ENCODE measurements at regions not wholly inside any gene's neighbourhood (a gene's known extent, or its start where the extent isn't known, plus 50 kb on each side); places are given as distances from the start of the nearest gene placed in this dataset.

- ChIA-PET CTCF (ENCODE audit: low intra/inter-chr PET ratio, low total read pairs) (no interaction called here), POLR2A (no interaction called here)
- no peak overlapping the region for H3K4me2 ChIP-seq (ENCODE audit: low read depth, low read length)
- H4K20me1 ChIP-seq (ENCODE audit: insufficient read depth, low read length), result no peaks in the 10 kb centered on the region
- no peaks in the 10 kb centered on the region for H3K36me3 ChIP-seq (replicated peaks in 1 of 2; ENCODE audit: control insufficient read depth in 1 of 2, insufficient read depth in 2 of 2, low read length in 2 of 2)
- DNase-seq (ENCODE audit: low spot score), result no peak
- BruUV-seq (replicated peaks), result no TSS peak
- H3K79me2 ChIP-seq (ENCODE audit: insufficient read depth, low read length), result no peaks in the 10 kb centered on the region
- H3K27ac ChIP-seq (ENCODE audit: extremely low read length, insufficient read depth, low read length), result no peak overlapping the region
- no peak overlapping the region for H3K9ac ChIP-seq (ENCODE audit: insufficient read depth, low read depth, low read length)
- peaks cover 24% of the 10 kb centered on the region for H3K4me1 ChIP-seq (ENCODE audit: insufficient read depth, low read length)
- no peak for ATAC-seq
- intact Hi-C loops (cut with micrococcal nuclease; ENCODE audit: unreplicated experiment), result loop anchor here (2.0 kb wide), 1 partner anchor 181 kb away; no protein-coding TSS in a partner anchor
- no peak overlapping the region for H3K4me3 ChIP-seq (replicated peaks in 1 of 3; ENCODE audit: insufficient read depth in 1 of 3, low read depth in 2 of 3, low read length in 3 of 3)
- no peak overlapping the region for H2AFZ ChIP-seq (ENCODE audit: low read length)
- FAIRE-seq, result no peak
- H3K9me3 ChIP-seq (ENCODE audit: low read length), result no peaks in the 10 kb centered on the region
- TF ChIP-seq ATM (IDR thresholded peaks at IDR 0.05; ENCODE audit: borderline replicate concordance) (peak; percentile 56; the same call in 1 of the 2 replicates), FOXP1 (IDR thresholded peaks at IDR 0.05) (peak; percentile 27; the same call in 1 of the 2 replicates), FOXP1 (CRISPR knock-in tag; IDR thresholded peaks at IDR 0.05) (no peak), SP4 (CRISPR knock-in tag; IDR thresholded peaks at IDR 0.05) (no peak)
- TF ChIP-seq, protein P1, sequence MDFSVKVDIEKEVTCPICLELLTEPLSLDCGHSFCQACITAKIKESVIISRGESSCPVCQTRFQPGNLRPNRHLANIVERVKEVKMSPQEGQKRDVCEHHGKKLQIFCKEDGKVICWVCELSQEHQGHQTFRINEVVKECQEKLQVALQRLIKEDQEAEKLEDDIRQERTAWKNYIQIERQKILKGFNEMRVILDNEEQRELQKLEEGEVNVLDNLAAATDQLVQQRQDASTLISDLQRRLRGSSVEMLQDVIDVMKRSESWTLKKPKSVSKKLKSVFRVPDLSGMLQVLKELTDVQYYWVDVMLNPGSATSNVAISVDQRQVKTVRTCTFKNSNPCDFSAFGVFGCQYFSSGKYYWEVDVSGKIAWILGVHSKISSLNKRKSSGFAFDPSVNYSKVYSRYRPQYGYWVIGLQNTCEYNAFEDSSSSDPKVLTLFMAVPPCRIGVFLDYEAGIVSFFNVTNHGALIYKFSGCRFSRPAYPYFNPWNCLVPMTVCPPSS (IDR thresholded peaks at IDR 0.05), result 0 out of 2 replicates have a peak, but pooled peaks have one; percentile 11
- 0 out of 5 replicates have a peak, but pooled peaks cover 0 to under 1% of the 10 kb centered on the region in 2 experiments for H3K27me3 ChIP-seq (ENCODE audit: control insufficient read depth in 1 of 2, insufficient read depth in 2 of 2, low read length in 2 of 2)
- in situ Hi-C loops (cut with HindIII; ENCODE audit: extremely low pct_ligation_motif_present, low pct_unique_long_range_greater_than_20kb), result no loop called here
Measured at GRCh38 chr20:10855778-10856177, 182.0 kb upstream of the JAG1 start.

DNA sequence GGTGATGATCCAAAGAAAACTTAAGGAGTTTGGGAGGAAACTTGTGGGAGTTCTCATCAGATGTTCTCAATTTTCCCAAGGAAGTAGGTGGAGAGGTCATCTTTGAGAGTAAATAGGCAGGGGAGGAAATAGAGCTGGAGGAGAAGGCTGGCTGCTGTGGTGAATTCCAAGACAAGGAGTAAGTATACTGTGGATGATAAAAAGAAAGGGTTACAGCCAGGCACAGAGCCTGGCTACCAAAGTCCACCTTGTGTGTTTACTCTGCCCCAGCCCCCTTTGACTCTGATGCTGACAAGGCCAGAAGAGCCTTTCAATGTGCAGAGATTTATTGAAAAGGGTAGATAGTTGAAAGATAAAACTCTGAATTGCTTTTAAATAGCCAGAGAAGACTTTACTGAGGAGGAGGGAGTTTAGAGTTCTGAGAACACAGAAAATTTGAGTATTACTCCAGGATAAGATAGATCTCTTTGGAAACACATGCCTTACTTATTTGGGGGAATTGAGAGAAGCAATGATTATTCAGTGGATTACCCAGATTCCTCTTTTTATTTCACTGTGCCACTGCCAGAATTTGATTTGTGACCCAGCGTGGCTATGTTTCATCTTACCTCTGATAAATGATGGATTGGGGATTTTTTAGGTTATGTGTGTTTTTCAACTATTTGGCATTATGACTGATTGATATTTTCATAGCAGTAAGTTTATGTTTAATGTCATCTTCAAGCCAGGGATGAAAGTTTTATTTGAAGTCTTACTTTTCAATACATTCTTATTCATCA is 182.6 kb upstream of the JAG1 start:
- intact Hi-C loops (cut with micrococcal nuclease; ENCODE audit: unreplicated experiment), result loop anchor here (2.0 kb wide), 1 partner anchor 182 kb away; no protein-coding TSS in a partner anchor
- 37% methylated on average over 1 of the region's 1 CpG for WGBS (ENCODE audit: low lambda C conversion rate)
- H2AFZ ChIP-seq (ENCODE audit: low read length), result no peak overlapping the region
- no peak overlapping the region for H3K27ac ChIP-seq (ENCODE audit: extremely low read length, insufficient read depth, low read length)
- in situ Hi-C loops (cut with HindIII; ENCODE audit: extremely low pct_ligation_motif_present, low pct_unique_long_range_greater_than_20kb), result no loop called here
- H3K9me3 ChIP-seq (ENCODE audit: low read length), result no peaks in the 10 kb centered on the region
- no TSS peak for BruUV-seq (replicated peaks)
- H3K4me3 ChIP-seq (replicated peaks in 1 of 3; ENCODE audit: insufficient read depth in 1 of 3, low read depth in 2 of 3, low read length in 3 of 3), result no peak overlapping the region
- peak; percentile 82 for FAIRE-seq
- ATAC-seq, result peak; percentile 85
- H3K4me2 ChIP-seq (ENCODE audit: low read depth, low read length), result no peak overlapping the region
- CTCF ChIA-PET (ENCODE audit: low intra/inter-chr PET ratio, low total read pairs), result no interaction called here
- DNase-seq (ENCODE audit: low spot score), result peak; percentile 51
- H3K9ac ChIP-seq (ENCODE audit: insufficient read depth, low read depth, low read length), result no peak overlapping the region
- POLR2A ChIA-PET, result no interaction called here
- no peaks in the 10 kb centered on the region for H4K20me1 ChIP-seq (ENCODE audit: insufficient read depth, low read length)
- no peaks in the 10 kb centered on the region for H3K27me3 ChIP-seq (ENCODE audit: control insufficient read depth in 1 of 2, insufficient read depth in 2 of 2, low read length in 2 of 2)
- H3K4me1 ChIP-seq (ENCODE audit: insufficient read depth, low read length), result peaks cover 28% of the 10 kb centered on the region
- H3K79me2 ChIP-seq (ENCODE audit: insufficient read depth, low read length), result no peaks in the 10 kb centered on the region
- H3K36me3 ChIP-seq (replicated peaks in 1 of 2; ENCODE audit: control insufficient read depth in 1 of 2, insufficient read depth in 2 of 2, low read length in 2 of 2), result no peaks in the 10 kb centered on the region
- TF ChIP-seq MEF2D (CRISPR knock-in tag; IDR thresholded peaks at IDR 0.05) (no peak), PHB2 (IDR thresholded peaks at IDR 0.05; ENCODE audit: partially characterized antibody) (no peak), MAFG (CRISPR knock-in tag; IDR thresholded peaks at IDR 0.05) (no peak), SIX4 (CRISPR knock-in tag; IDR thresholded peaks at IDR 0.05) (no peak), AHDC1 (CRISPR knock-in tag; IDR thresholded peaks at IDR 0.05; ENCODE audit: borderline replicate concordance) (peak; percentile 60; the same call in 1 of the 2 replicates), ZNF790 (CRISPR knock-in tag; IDR thresholded peaks at IDR 0.05; ENCODE audit: borderline replicate concordance) (no peak), ZNF264 (CRISPR knock-in tag; IDR thresholded peaks at IDR 0.05) (peak; percentile 71; the same call in 1 of the 2 replicates)
